HEK293 (cell line): ENCODE measurements at regions not wholly inside any gene's neighbourhood (a gene's known extent, or its start where the extent isn't known, plus 50 kb on each side); places are given as distances from the start of the nearest gene placed in this dataset.

Source experiments
- CTCF ChIA-PET: fragments of 350-600 bp; formaldehyde crosslinking; extraction: SDS; loops from one replicate; lab custom pipeline; 2021; ENCODE audit warnings: antibody characterized with exemption; lab: Yijun Ruan, JAX
- POLR2A ChIA-PET: fragments of 300-600 bp; formaldehyde crosslinking; extraction: SDS; loops from one replicate; lab custom pipeline; 2020; ENCODE audit warnings: antibody characterized with exemption, inconsistent platforms; lab: Yijun Ruan, JAX
- H3K27ac ChIP-seq: fragments of 200-500 bp; sonication (Bioruptor generic); 2 replicates; pipeline ENCODE4 v1.5.1; 2014; ENCODE audit warnings: low read depth, low read length, control low read depth, inconsistent platforms; ENCODE audit errors: extremely low read depth
- H3K36me3 ChIP-seq, 2 experiments: fragments of 200-500 bp in 1 of 2; sonication (Bioruptor generic) in 1 of 2; 1 replicate in 1 of 2; 2 replicates in 1 of 2; pipeline ENCODE4 v1.5.1; 2014 to 2017; ENCODE audit warnings: inconsistent platforms in 2 of 2, low read length in 2 of 2; ENCODE audit not compliant: control insufficient read depth in 2 of 2, insufficient read depth in 1 of 2
- H3K4me1 ChIP-seq: fragments of 200-500 bp; sonication (Bioruptor generic); 2 replicates; pipeline ENCODE4 v1.5.1; 2014; ENCODE audit warnings: mild to moderate bottlenecking, low read length, inconsistent platforms; ENCODE audit not compliant: control insufficient read depth, insufficient read depth
- H3K4me3 ChIP-seq: 2 replicates; pipeline ENCODE4 v1.5.1; 2011; ENCODE audit warnings: low read depth, mild to moderate bottlenecking, control low read depth, low read length, moderate library complexity
- H3K9me3 ChIP-seq: fragments of 200-500 bp; sonication (Bioruptor generic); 2 replicates; pipeline ENCODE4 v1.5.1; 2014; ENCODE audit warnings: low read depth, low read length, inconsistent platforms; ENCODE audit not compliant: control insufficient read depth, insufficient read depth
- FEZF1 ChIP-seq: fragments of 450-650 bp; formaldehyde crosslinking; IDR thresholded peaks from 2 replicates; pipeline ENCODE4 v1.5.1; 2016; ENCODE audit warnings: missing biosample characterization, missing genetic modification characterization
- GFI1B ChIP-seq: fragments of 450-650 bp; formaldehyde crosslinking; IDR thresholded peaks from 2 replicates; pipeline ENCODE4 v1.5.1; 2016; ENCODE audit warnings: missing biosample characterization, missing genetic modification characterization
- GLI2 ChIP-seq: fragments of 450-650 bp; formaldehyde crosslinking; IDR thresholded peaks from 2 replicates; pipeline ENCODE4; 2017; ENCODE audit warnings: missing biosample characterization, missing genetic modification characterization, low read depth, borderline replicate concordance
- GLIS2 ChIP-seq: fragments of 450-650 bp; formaldehyde crosslinking; IDR thresholded peaks from 2 replicates; pipeline ENCODE4 v1.5.1; 2016; ENCODE audit warnings: missing biosample characterization, missing genetic modification characterization
- KLF8 ChIP-seq: fragments of 450-650 bp; formaldehyde crosslinking; IDR thresholded peaks from 2 replicates; pipeline ENCODE4 v1.5.1; 2016; ENCODE audit warnings: missing biosample characterization, missing genetic modification characterization
- REPIN1 ChIP-seq: fragments of 450-650 bp; formaldehyde crosslinking; IDR thresholded peaks from 2 replicates; pipeline ENCODE4 v1.5.1; 2017; ENCODE audit warnings: missing biosample characterization, missing genetic modification characterization, low read depth
- TCF7L2 ChIP-seq: IDR thresholded peaks from 2 replicates; pipeline ENCODE4 v1.6.1; 2011; ENCODE audit warnings: low read depth, mild to moderate bottlenecking, inconsistent platforms, low read length, moderate library complexity, borderline replicate concordance
- ZBTB44 ChIP-seq: fragments of 450-650 bp; IDR thresholded peaks from 2 replicates; pipeline ENCODE4 v1.5.1; 2018; ENCODE audit warnings: missing biosample characterization, mild to moderate bottlenecking, missing genetic modification characterization
- ZBTB6 ChIP-seq: fragments of 450-650 bp; formaldehyde crosslinking; IDR thresholded peaks from 2 replicates; pipeline ENCODE4 v1.5.1; 2017; ENCODE audit warnings: missing biosample characterization, missing genetic modification characterization
- ZIC2 ChIP-seq: fragments of 450-650 bp; formaldehyde crosslinking; IDR thresholded peaks from 2 replicates; pipeline ENCODE4 v1.5.1; 2016; ENCODE audit warnings: missing biosample characterization, missing genetic modification characterization
- ZNF148 ChIP-seq: fragments of 450-650 bp; formaldehyde crosslinking; IDR thresholded peaks from 2 replicates; pipeline ENCODE4 v1.5.0; 2017; ENCODE audit warnings: missing biosample characterization, missing genetic modification characterization, borderline replicate concordance
- ZNF174 ChIP-seq: fragments of 450-650 bp; formaldehyde crosslinking; IDR thresholded peaks from 2 replicates; pipeline ENCODE4 v1.5.0; 2017; ENCODE audit warnings: missing biosample characterization, mild to moderate bottlenecking, missing genetic modification characterization
- ZNF18 ChIP-seq: fragments of 450-650 bp; formaldehyde crosslinking; IDR thresholded peaks from 2 replicates; pipeline ENCODE4 v1.5.1; 2016; ENCODE audit warnings: missing biosample characterization, missing genetic modification characterization
- ZNF23 ChIP-seq: fragments of 450-650 bp; formaldehyde crosslinking; IDR thresholded peaks from 2 replicates; pipeline ENCODE4 v1.5.1; 2016; ENCODE audit warnings: missing biosample characterization, missing genetic modification characterization, borderline replicate concordance
- ZNF239 ChIP-seq: fragments of 450-650 bp; formaldehyde crosslinking; IDR thresholded peaks from 2 replicates; pipeline ENCODE4 v1.5.1; 2016; ENCODE audit warnings: missing biosample characterization, missing genetic modification characterization
- ZNF292 ChIP-seq: fragments of 450-650 bp; formaldehyde crosslinking; IDR thresholded peaks from 2 replicates; pipeline ENCODE4 v1.5.1; 2016; ENCODE audit warnings: low read depth, missing biosample characterization, missing genetic modification characterization, borderline replicate concordance
- ZNF354C ChIP-seq: fragments of 450-650 bp; formaldehyde crosslinking; IDR thresholded peaks from 2 replicates; pipeline ENCODE4 v1.5.1; 2016; ENCODE audit warnings: missing biosample characterization, missing genetic modification characterization, low read depth, borderline replicate concordance
- ZNF404 ChIP-seq: fragments of 450-650 bp; formaldehyde crosslinking; IDR thresholded peaks from 2 replicates; pipeline ENCODE4 v1.5.1; 2017; ENCODE audit warnings: missing biosample characterization, missing genetic modification characterization
- ZNF510 ChIP-seq: fragments of 450-650 bp; formaldehyde crosslinking; IDR thresholded peaks from 2 replicates; pipeline ENCODE4 v1.5.1; 2018; ENCODE audit warnings: mild to moderate bottlenecking, missing genetic modification characterization, missing biosample characterization; ENCODE audit not compliant: insufficient replicate concordance
- ZNF560 ChIP-seq: fragments of 450-650 bp; formaldehyde crosslinking; IDR thresholded peaks from 2 replicates; pipeline ENCODE4 v1.5.1; 2017; ENCODE audit warnings: missing biosample characterization, missing genetic modification characterization, borderline replicate concordance
- ZNF561 ChIP-seq: fragments of 450-650 bp; IDR thresholded peaks from 2 replicates; pipeline ENCODE4 v1.5.1; 2018; ENCODE audit warnings: missing biosample characterization, missing genetic modification characterization, borderline replicate concordance
- ZNF654 ChIP-seq: fragments of 450-650 bp; formaldehyde crosslinking; IDR thresholded peaks from 2 replicates; pipeline ENCODE4 v1.5.1; 2016; ENCODE audit warnings: low read depth, missing biosample characterization, missing genetic modification characterization
- ZNF785 ChIP-seq: fragments of 450-650 bp; formaldehyde crosslinking; IDR thresholded peaks from 2 replicates; pipeline ENCODE4 v1.5.1; 2016; ENCODE audit warnings: missing biosample characterization, missing genetic modification characterization

GRCh38 chr1:65042467-65042866 lies 76.1 kb upstream of the JAK1 start:
- Histone ChIP-seq H3K36me3 (no peaks in the 10 kb centered on the region; a peak in 1 of 3 replicates), H3K9me3 (no peaks in the 10 kb centered on the region), H3K4me3 (no peak overlapping the region), H3K4me1 (no peaks in the 10 kb centered on the region), H3K27ac (no peak overlapping the region)
- TF ChIP-seq ZIC2 (tag by site-specific recombination) (no peak), ZNF785 (no peak), ZNF560 (tag by site-specific recombination) (no peak), ZNF510 (no peak), ZNF18 (tag by site-specific recombination) (no peak), ZNF404 (tag by site-specific recombination) (no peak), ZBTB44 (tag by site-specific recombination) (no peak), GFI1B (tag by site-specific recombination) (no peak), ZNF239 (tag by site-specific recombination) (no peak), ZNF292 (no peak), ZNF354C (tag by site-specific recombination) (no peak), TCF7L2 (no peak), ZNF174 (no peak)
- CTCF ChIA-PET = interaction anchor here (0.6 kb wide), 1 partner anchor 657 kb away, joined by 3 read pairs; no protein-coding TSS in a partner anchor
- POLR2A ChIA-PET = no interaction called here

- no peak for TF ChIP-seq ZNF148 (tag by site-specific recombination)
- ChIA-PET POLR2A (no interaction called here), CTCF (interaction anchor here (0.7 kb wide), 1 partner anchor 23 kb away, joined by 3 read pairs; no protein-coding TSS in a partner anchor)
Observed at GRCh38 chr1:65044411-65044810, 78.1 kb upstream of the JAK1 start.

GRCh38 chr1:65045022-65045817 lies 78.9 kb upstream of the JAK1 start:
- H3K36me3 ChIP-seq = no peaks in the 10 kb centered on the region; a peak in 1 of 3 replicates
- H3K27ac ChIP-seq = no peak overlapping the region
- TF ChIP-seq FEZF1 (tag by site-specific recombination) (no peak), GLI2 (tag by site-specific recombination) (no peak), ZBTB6 (no peak), ZNF654 (tag by site-specific recombination) (no peak), KLF8 (tag by site-specific recombination) (no peak), ZNF23 (tag by site-specific recombination) (no peak), GLIS2 (tag by site-specific recombination) (no peak), REPIN1 (tag by site-specific recombination) (no peak), ZNF561 (tag by site-specific recombination) (no peak)
- ChIA-PET POLR2A (no interaction called here), CTCF (interaction anchor here (0.5 to 1.1 kb wide), 4 partner anchors 15 to 191 kb away, joined by 3 to 4 read pairs (median 3); no protein-coding TSS in a partner anchor)
- no peak overlapping the region for H3K4me3 ChIP-seq
- H3K4me1 ChIP-seq = no peaks in the 10 kb centered on the region
- H3K9me3 ChIP-seq = no peaks in the 10 kb centered on the region

More at GRCh38 chr1:65044411-65044810, 78.1 kb upstream of the JAK1 start:
- H3K27ac ChIP-seq = no peak overlapping the region
- H3K4me3 ChIP-seq = no peak overlapping the region
- no peaks in the 10 kb centered on the region for H3K9me3 ChIP-seq
- H3K4me1 ChIP-seq = no peaks in the 10 kb centered on the region
- no peaks in the 10 kb centered on the region; a peak in 1 of 3 replicates for H3K36me3 ChIP-seq
